Keratinocyte (primary cell): ENCODE measurements at regions not wholly inside any gene's neighbourhood (a gene's known extent, or its start where the extent isn't known, plus 50 kb on each side); places are given as distances from the start of the nearest gene placed in this dataset.
"Not testable (repeated sequence)": the region's sequence is repeated elsewhere in the genome, so short reads cannot be mapped to it uniquely, and the experiment has no call there.

ENCODE experiments used
- DNase-seq: peaks from one replicate; pipeline ENCODE4 v3.0.0-alpha.2; 2011; ENCODE audit warnings: low read depth, missing footprints, low spot score
- FAIRE-seq: peaks from 2 replicates; lab custom pipeline; 2011; peaks lifted over from hg19 to GRCh38; lab: Jason Lieb, UNC
- H2AFZ ChIP-seq: 2 replicates; pipeline ENCODE4 v1.6.0; 2012; ENCODE audit warnings: low read length, control low read depth, inconsistent platforms; ENCODE audit not compliant: control insufficient read depth
- H3K27ac ChIP-seq: 2 replicates; pipeline ENCODE4 v1.5.1; 2011; ENCODE audit warnings: low read length; ENCODE audit not compliant: control insufficient read depth, insufficient read depth
- H3K27me3 ChIP-seq: 3 replicates; pipeline ENCODE4 v1.6.0; 2011; ENCODE audit warnings: low read length; ENCODE audit not compliant: control insufficient read depth, insufficient read depth; ENCODE audit errors: extremely low read depth
- H3K36me3 ChIP-seq, 2 experiments: 2 replicates in 1 of 2; 3 replicates in 1 of 2; pipeline ENCODE4 v1.5.1; 2011; ENCODE audit warnings: low read length in 2 of 2, mild to moderate bottlenecking in 1 of 2; ENCODE audit not compliant: control insufficient read depth in 2 of 2, insufficient read depth in 2 of 2; ENCODE audit errors: extremely low read depth in 1 of 2
- H3K4me1 ChIP-seq: 3 replicates; pipeline ENCODE4 v1.5.1; 2011; ENCODE audit warnings: low read length; ENCODE audit not compliant: control insufficient read depth, insufficient read depth; ENCODE audit errors: extremely low read depth
- H3K4me2 ChIP-seq: 3 replicates; pipeline ENCODE4 v1.6.0; 2011; ENCODE audit warnings: low read depth, low read length; ENCODE audit not compliant: control insufficient read depth, insufficient read depth; ENCODE audit errors: extremely low read depth
- H3K4me3 ChIP-seq, 3 experiments: fragments of 200-600 bp in 1 of 3; sonication (generic) in 1 of 3; 2 replicates in 2 of 3; 3 replicates in 1 of 3; pipeline ENCODE4 v1.5.1; 2011 to 2016; ENCODE audit warnings: low read length in 3 of 3, mild to moderate bottlenecking in 3 of 3, control low read depth in 2 of 3, inconsistent platforms in 1 of 3, low read depth in 1 of 3, mixed read lengths in 1 of 3, mixed run types in 1 of 3, moderate library complexity in 1 of 3; ENCODE audit not compliant: control insufficient read depth in 2 of 3, insufficient read depth in 2 of 3; ENCODE audit errors: extremely low read depth in 1 of 3
- H3K79me2 ChIP-seq: 2 replicates; pipeline ENCODE4 v1.6.0; 2012; ENCODE audit warnings: low read length; ENCODE audit not compliant: control insufficient read depth, insufficient read depth
- H3K9ac ChIP-seq: 3 replicates; pipeline ENCODE4 v1.6.0; 2011; ENCODE audit warnings: low read length; ENCODE audit not compliant: control insufficient read depth, insufficient read depth; ENCODE audit errors: extremely low read depth
- H3K9me1 ChIP-seq: 3 replicates; pipeline ENCODE4 v1.6.0; 2011; ENCODE audit warnings: low read length; ENCODE audit not compliant: control insufficient read depth, insufficient read depth; ENCODE audit errors: extremely low read depth
- H3K9me3 ChIP-seq: 2 replicates; pipeline ENCODE4 v1.5.1; 2012; ENCODE audit warnings: low read depth, low read length; ENCODE audit not compliant: control insufficient read depth
- H4K20me1 ChIP-seq: 3 replicates; pipeline ENCODE4 v1.6.0; 2011; ENCODE audit warnings: low read length; ENCODE audit not compliant: control insufficient read depth, insufficient read depth; ENCODE audit errors: extremely low read depth
- CTCF ChIP-seq, 3 experiments: IDR thresholded peaks in 1 of 3; conservative IDR thresholded peaks in 1 of 3; optimal IDR thresholded peaks in 1 of 3; 2 replicates in 2 of 3; 3 replicates in 1 of 3; pipeline versions ENCODE3 to v1.5.1; 2011; ENCODE audit warnings: low read length in 3 of 3, mild to moderate bottlenecking in 3 of 3, moderate library complexity in 2 of 3, control low read depth in 1 of 3, inconsistent platforms in 1 of 3; ENCODE audit not compliant: insufficient read depth in 2 of 3; ENCODE audit errors: extremely low read depth in 1 of 3
- EZH2 ChIP-seq: IDR thresholded peaks from one replicate; pipeline ENCODE4 v1.6.1; 2012; ENCODE audit warnings: inconsistent platforms, mild to moderate bottlenecking, low read length, moderate library complexity
- dilution Hi-C: fragments of 300-500 bp; cut with MboI; formaldehyde crosslinking; loops from one replicate; pipeline ENCODE4 v1.7.0; 2020; ENCODE audit warnings: low sequenced_read_pairs; ENCODE audit not compliant: extremely low pct_ligation_motif_present

GRCh38 chr5:60055168-60055567, 161.6 kb upstream of the PDE4D start:
- no peaks in the 10 kb centered on the region for H3K4me1 ChIP-seq
- DNase-seq: no peak
- no peaks in the 10 kb centered on the region for H3K27me3 ChIP-seq
- H2AFZ ChIP-seq: no peak overlapping the region
- H3K9ac ChIP-seq: no peak overlapping the region
- H3K9me3 ChIP-seq: no peaks in the 10 kb centered on the region
- TF ChIP-seq CTCF (optimal IDR thresholded peaks at IDR 0.05 in 1 of 3, IDR thresholded peaks at IDR 0.05 in 1 of 3, conservative IDR thresholded peaks at IDR 0.05 in 1 of 3; ENCODE audit: extremely low read depth in 1 of 3, insufficient read depth in 2 of 3, low read length in 3 of 3) (no peak), EZH2 (no peak)
- no peak overlapping the region for H3K4me2 ChIP-seq
- no peaks in the 10 kb centered on the region for H3K79me2 ChIP-seq
- H3K4me3 ChIP-seq: no peak overlapping the region
- H3K9me1 ChIP-seq: no peaks in the 10 kb centered on the region
- no peak for FAIRE-seq
- no peaks in the 10 kb centered on the region for H3K36me3 ChIP-seq
- H4K20me1 ChIP-seq: no peaks in the 10 kb centered on the region
- H3K27ac ChIP-seq: no peak overlapping the region
- dilution Hi-C loops: no loop called here

GRCh38 chr5:60041996-60042664, 148.6 kb upstream of the PDE4D start:
- H3K4me2 ChIP-seq, H2AFZ ChIP-seq, DNase-seq, H3K36me3 ChIP-seq, H3K9me3 ChIP-seq, FAIRE-seq, H4K20me1 ChIP-seq, H3K4me1 ChIP-seq, dilution Hi-C loops, H3K9ac ChIP-seq, H3K4me3 ChIP-seq, H3K9me1 ChIP-seq, H3K27ac ChIP-seq, H3K79me2 ChIP-seq, H3K27me3 ChIP-seq: not testable (repeated sequence)

GRCh38 chr5:60041508-60041907, 148.0 kb upstream of the PDE4D start:
- H3K9me3 ChIP-seq, H3K9ac ChIP-seq, DNase-seq, H2AFZ ChIP-seq, H3K27me3 ChIP-seq, H4K20me1 ChIP-seq, H3K79me2 ChIP-seq, dilution Hi-C loops, FAIRE-seq, H3K36me3 ChIP-seq, H3K4me1 ChIP-seq, H3K27ac ChIP-seq, H3K9me1 ChIP-seq, H3K4me2 ChIP-seq, H3K4me3 ChIP-seq: not testable (repeated sequence)
